GM21529 (cell line): ENCODE measurements at regions not wholly inside any gene's neighbourhood (a gene's known extent, or its start where the extent isn't known, plus 50 kb on each side); places are given as distances from the start of the nearest gene placed in this dataset.

Source experiments
- ATAC-seq: cut with Tn5 transposase; IDR thresholded peaks from one replicate; pipeline ENCODE4 v1.9.1; 2021; ENCODE audit not compliant: unreplicated experiment

DNA sequence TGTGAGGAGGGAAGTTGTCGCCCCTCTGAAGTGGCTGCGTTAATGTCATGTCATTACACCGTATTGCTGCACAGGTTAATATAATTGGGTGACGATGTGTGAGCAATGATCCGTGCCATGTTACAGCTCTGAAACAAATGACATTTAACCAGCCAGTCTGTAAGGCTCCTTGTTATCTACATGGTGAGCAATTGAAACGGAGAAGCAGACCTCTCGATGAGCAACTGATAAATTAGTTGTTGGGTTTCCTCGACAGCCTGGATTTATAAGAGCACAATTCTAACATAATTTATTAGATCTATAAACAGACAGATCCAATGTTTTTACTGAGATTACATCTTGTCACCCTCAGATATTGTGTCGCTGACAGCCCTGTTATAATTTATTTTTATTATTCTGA, 49.9 kb upstream of the MAFB start:
- no peak for ATAC-seq

- ATAC-seq, result no peak
Measured at GRCh38 chr20:40739841-40740240, 50.8 kb upstream of the MAFB start.

GRCh38 chr20:40741507-40742106, 52.6 kb upstream of the MAFB start:
- ATAC-seq, result no peak

- ATAC-seq, result no peak
Measured at GRCh38 chr20:40743141-40743775, 54.2 kb upstream of the MAFB start.

GRCh38 chr20:40744072-40744817, 55.2 kb upstream of the MAFB start:
- ATAC-seq, result no peak

GRCh38 chr20:40744818-40745175, 55.8 kb upstream of the MAFB start:
- ATAC-seq, result no peak

DNA sequence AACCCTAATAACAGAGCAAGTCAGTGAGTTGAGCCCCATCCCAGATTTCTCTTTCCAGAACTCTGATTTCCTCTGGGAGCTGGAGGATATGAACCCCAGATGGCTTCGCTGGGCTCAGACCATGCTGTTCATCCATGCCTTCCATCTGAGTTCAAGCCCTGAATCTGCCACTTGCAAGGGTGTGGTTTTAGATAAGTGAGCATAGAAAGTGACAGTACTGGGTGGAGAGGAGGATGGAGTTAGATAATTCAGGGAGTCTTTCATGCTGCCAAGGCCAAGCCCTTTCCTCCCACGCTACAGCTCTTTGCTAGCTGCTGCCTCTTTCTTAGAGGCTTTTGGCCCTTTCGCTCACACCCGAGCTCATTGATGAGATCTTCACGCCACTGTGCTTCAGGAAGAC, 57.2 kb upstream of the MAFB start:
- ATAC-seq, result no peak

DNA sequence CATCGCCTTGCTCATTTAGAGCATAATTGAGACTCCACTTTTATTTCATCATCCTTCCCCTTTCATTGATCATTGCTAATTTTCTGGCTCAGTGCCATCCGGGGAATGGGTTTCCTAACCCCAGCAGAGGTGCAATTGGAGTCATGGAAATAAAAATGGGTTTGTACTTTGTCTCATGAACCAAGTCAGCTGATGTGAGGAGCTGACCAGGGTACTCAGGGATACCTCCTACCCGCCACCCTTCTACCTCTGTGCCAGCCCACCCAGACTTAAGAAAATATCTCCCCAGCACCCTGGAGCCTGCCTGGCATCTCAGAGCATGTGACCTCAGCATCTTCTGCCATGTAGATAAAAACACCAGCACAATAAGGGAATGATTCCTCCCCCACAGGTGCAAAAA, 59.1 kb upstream of the MAFB start:
- no peak for ATAC-seq

GRCh38 chr20:40749985-40750506, 61.0 kb upstream of the MAFB start:
- no peak for ATAC-seq

DNA sequence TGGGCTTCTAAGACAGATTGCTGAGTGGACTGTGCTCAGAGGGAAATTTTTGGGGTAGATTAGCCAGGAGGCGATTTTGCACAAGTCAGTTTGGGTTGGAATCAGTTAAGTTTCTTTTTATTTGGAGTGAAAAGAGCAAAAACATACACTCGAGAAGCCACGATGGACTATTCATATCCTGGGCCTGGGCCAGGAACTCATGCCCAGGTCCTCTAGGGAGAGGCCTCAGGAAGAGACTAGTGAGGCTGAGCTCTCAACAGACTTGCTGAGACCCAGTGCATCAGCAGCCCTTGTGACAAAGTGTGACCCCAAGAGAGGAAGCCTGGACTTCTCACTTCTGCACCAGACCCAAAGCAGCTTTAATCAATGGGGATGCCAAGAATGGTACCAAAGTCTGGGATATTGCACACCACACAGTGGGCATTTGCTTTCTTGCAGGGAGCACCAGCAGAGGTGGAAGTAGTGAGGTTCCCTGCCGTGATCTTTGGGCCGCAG, 61.6 kb upstream of the MAFB start:
- no peak for ATAC-seq

- ATAC-seq, result no peak
Measured at GRCh38 chr20:40753472-40753871, 64.4 kb upstream of the MAFB start.

GRCh38 chr20:40754339-40754943, 65.4 kb upstream of the MAFB start:
- ATAC-seq, result no peak

GRCh38 chr20:40757087-40757486, 68.1 kb upstream of the MAFB start:
- no peak for ATAC-seq

GRCh38 chr20:40758790-40759189, 69.8 kb upstream of the MAFB start:
- ATAC-seq, result no peak

DNA sequence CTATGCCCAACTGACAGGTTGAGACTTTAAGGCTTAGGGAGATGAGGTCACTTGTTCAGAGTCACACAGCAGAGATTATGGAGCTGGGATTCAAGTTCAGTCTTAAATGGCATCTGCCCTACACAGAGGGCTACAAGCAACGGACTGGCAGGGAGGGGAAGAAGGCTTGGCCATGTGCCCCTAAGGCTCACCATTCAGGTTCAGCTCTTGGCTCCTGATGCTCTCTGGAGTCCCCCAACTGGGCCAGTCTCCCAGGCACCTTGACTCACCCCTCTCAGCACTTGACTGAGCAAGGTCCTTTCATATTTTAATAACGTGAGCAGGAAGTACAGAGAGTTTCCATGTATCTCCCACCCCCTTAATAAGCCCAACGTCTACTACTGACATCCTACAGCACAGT, 71.4 kb upstream of the MAFB start:
- ATAC-seq, result no peak

DNA sequence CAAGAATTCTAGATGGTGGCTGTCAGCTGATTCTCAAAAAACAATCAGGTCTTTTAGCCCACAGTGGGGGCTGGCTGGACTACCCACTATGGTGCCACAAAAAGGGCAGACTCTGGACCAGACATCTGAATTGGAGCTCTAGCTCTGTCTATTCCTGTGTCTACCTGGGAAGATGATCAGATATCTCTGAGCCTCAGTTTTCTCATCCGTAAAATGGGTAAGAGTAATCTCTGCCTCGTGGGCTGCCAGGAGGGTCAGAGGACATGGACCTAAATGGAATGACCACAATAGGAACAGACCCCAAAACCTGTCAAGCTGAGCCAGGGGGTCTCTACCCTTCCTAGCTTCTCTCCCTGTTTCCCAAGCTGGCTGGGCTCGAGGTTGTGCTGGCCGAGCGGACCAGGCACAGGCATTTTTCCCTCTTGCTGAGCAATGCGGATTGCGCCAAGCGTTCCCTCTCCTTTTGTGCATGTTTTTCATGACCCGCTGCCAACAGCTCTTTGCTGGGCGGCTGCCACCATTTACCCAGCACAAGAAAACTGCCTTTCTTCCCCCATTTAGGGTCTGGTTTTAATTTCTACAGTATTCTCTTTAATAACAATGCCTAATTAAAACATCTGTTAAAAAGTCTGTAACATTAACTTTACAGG, 74.7 kb upstream of the MAFB start:
- no peak for ATAC-seq

DNA sequence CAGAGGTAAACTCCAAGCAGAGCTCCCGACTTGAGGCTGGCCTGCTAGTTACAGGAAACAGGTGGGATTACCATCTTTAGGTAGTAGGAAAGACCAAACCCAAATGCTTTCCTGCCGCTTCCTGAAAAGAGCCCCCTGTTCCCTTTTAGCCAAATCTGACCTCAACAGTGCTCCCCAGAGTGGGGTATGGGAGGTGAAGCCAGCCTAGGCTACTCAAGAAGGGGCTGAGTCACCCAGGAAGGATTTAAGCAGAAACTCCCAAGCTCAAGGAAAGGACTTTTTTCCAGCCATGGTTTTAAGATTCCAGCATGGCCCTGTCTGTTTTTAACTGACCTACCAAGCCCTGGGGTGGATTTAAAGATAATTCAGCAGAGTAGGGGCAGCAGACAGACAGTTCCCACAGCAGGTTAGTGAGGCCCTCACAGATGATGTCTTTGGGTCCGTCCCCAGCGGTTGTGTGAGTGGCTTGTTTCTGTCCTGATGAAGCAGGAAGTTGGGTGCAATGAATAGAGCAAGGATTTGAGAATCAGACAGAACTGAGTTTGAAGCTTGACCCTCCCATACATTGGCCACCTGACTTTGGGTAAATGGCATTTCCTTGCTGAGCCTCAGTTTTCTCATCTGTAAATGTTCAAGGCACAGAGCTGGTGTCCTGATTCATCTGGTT, 76.9 kb upstream of the MAFB start:
- no peak for ATAC-seq

DNA sequence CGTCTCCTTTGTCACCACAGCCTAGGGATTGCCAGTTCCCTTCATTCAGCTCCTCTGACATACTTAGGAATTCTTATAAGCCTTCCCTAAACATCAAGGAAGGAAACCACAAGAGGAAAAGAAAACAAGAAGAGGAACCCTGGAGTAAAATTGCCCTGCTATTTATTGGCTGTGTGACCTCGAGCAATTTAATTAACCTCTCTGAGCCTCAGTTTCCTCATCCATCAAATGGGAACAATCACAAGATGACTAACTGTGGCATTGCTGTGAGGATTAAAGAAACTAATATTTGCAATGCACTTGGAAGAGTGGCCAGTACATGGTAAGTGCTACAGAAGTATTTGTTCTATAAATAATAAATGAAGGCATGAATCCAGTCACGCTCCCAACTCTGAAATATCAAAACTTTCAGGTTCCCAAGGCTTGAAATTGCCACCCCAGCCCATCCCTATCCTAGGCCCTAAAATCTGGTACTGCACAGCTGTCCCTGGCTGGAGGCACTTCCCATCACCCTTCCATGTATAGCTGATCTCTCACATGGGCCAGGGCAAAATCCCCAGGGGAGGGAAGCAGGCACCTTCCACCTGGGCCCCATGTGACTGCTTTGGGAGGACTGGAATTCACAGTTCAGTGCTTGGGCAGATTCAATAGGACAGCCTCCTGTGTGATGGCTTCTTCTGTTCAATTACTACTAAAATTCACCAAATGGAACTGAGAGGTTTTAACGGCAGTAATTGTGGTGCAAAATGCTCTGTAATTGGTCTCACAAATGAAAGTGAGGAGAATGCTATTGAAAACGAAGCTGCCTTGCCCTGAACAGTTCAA, 78.0 kb upstream of the MAFB start:
- ATAC-seq, result no peak

DNA sequence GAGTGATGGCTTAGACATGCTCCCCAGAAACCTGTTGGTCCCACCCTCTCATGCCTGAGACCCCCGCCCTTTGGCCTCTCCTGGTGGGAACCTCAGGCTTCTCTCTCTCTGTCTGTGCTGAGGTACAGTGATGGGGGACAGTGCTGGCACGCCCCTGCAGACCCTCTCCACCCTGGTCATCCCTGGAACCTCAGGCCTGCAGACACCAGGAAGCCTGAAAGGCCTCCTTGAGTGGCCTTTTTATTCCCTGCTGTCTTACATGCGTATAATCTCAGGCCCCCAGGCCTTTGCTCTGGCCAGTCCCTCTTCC, 78.5 kb upstream of the MAFB start:
- ATAC-seq, result no peak

- ATAC-seq, result no peak
Measured at GRCh38 chr20:40768105-40768504, 79.1 kb upstream of the MAFB start.
